GM18526 (cell line): ENCODE measurements at regions not wholly inside any gene's neighbourhood (a gene's known extent, or its start where the extent isn't known, plus 50 kb on each side); places are given as distances from the start of the nearest gene placed in this dataset.

Source experiments
- POLR2A ChIP-seq: IDR thresholded peaks from 3 replicates; pipeline ENCODE4 v1.6.1; 2011; ENCODE audit not compliant: insufficient read length; ENCODE audit errors: extremely low read depth

GRCh38 chr3:193809106-193809505, 216.1 kb downstream of the OPA1 start:
- TF ChIP-seq POLR2A: no peak

- TF ChIP-seq POLR2A: no peak
Measured at GRCh38 chr3:193812078-193812725, 219.2 kb downstream of the OPA1 start.

DNA sequence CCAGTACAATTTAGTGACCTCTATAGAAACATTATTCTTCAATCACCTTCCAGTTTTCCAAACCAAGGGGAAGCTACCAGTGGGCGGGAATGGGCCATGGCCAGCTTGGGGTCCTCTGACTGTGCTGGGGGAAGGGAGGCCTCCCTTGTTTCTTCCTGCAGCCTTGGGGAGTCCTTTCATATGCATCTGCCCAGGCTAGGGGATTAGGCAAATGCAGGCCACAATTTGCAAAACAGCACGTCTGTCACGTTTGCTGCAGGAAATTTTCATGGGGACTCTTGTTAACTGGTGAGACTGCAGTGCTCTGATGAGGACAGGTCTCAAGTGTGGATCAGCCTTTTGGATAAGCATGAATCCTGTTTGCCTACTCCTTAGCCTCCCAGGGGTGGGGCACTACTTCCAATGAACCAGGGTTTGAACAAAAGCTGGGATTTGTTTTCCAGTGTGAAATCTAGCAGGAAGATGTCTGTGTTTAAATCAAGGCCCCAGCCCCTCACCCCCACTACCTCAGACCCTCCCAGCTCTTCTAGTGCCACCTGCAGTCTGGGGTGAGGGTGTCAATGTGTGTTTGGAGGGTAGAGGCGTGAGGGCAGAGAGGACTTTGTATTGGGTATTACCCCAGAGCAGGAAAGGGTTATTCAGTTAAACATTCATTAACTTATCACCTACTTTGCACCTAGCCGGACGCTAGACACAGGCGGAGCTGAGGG, 219.9 kb downstream of the OPA1 start:
- no peak for TF ChIP-seq POLR2A

DNA sequence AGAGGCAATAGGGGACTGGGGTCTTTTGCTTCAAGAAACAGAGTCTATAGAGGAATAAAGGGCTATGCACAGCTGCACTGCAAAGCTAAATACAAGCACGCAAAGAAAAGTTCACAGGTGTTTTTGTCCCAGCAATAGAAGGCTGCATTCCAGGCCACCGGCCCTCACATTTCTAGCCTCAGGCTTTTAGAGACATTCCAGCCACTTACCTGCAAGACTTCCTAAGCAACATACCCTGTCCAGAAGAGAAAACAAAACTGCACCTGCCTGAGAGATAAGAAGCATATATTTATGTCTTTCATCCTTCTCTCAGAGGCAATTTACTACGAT, 220.5 kb downstream of the OPA1 start:
- no peak for TF ChIP-seq POLR2A

DNA sequence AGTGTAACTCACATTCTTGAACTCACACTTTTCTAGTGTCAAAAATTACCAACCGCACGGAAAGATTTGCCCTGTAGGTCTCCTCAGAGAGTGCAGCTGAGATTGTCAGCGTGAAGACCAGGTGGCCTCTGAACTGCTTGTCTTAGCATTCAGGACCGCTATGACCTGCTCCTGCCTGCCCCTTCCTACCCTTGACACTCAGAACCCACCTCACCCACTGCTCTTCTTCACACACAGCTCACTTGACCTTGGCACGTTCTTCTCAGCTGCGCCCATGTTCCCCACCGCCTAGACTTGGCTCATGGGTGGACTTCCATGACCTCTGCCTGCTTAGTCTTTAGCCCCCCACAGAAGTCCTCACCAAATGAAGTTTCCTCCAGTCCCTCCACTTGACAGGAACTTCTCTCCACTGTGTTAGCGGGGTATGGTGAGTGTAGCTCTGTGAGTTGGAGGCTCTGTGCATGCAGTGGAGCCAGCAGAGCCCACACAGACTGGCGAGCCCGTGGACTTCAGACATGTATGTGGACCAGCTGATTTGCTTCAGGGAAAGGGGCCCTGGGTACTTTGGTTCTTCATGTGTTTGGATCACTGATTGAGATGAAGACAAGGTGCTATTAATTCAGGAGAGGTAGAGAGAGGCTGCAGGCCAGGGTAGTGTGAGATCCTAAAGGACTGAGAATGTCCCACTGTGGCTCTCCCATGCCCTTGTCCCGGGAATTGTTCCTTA, 221.3 kb downstream of the OPA1 start:
- TF ChIP-seq POLR2A: no peak

DNA sequence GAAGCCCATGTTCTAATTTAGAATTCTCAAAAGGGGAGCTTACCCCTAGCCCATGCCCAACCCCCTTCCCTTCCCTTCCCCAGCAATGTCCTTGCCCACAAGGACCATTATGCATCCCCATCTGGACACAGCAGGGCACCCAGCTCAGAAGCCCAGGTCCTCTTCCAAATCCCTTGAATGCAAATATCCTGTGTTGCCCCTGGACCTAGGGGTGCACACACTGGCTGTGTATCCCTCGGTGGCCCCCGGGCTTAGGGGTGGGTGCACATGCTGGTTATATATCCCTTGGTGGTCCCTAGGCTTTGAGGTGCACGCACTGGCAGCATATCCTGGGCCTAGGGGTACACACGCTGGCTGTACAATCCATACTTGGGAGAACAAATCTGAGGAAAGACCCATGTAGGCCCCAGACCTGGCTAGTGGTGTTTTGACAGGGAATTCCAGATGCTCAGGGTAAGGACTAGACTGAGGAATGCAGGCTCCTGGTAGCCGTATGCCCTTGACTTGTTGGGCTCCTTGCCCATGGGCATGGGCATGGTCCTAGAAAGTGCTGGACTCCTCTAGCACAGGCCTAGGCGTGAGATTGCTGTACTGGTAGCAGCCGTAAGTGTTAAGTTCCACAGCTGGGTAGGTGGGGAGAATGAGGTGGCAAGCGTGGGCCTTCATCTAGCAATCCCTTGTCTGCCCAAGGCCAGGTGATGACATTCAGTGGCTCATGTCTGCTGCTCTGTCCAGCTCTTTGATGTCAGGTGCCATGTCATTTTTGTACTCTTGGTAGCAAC, 222.4 kb downstream of the OPA1 start:
- no peak for TF ChIP-seq POLR2A

- no peak for TF ChIP-seq POLR2A
Measured at GRCh38 chr3:193816028-193816395, 223.0 kb downstream of the OPA1 start.

DNA sequence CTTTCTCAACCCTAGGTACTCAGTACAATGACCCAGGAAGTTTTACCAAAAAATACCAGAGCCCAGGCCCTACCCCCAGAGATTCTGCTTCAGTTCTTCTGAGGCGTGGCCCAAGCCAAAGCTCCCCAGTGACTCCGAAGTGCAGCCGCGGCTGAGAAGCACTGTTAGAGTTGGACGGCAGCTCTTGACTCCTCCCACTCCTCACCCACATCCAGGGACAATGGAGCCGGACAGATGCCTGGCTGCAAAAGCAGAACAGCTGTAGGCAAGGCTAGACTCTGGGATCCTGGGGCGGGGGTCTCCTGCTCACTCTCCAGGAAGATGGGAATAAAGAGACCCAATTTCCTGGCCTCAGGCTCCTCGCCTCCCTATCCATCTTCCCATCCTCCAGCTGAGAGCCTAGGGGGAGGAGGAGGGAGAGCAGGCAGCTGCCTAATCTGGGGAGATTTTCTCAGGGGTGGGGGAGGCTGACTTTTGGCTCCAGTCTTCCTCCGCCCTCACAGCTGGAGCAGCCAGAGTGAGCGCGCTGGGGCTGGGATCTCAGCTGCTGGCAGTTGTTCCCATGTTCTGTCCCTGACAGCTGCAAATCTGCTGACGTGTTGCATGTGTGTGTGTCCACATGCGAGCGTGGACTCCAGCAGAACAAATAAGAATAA, 223.8 kb downstream of the OPA1 start:
- TF ChIP-seq POLR2A: no peak

- no peak for TF ChIP-seq POLR2A
Measured at GRCh38 chr3:193819117-193820010, 226.4 kb downstream of the OPA1 start.

GRCh38 chr3:193821151-193821668, 228.2 kb downstream of the OPA1 start:
- no peak for TF ChIP-seq POLR2A

- no peak for TF ChIP-seq POLR2A
Measured at GRCh38 chr3:193822492-193823212, 229.6 kb downstream of the OPA1 start.

GRCh38 chr3:193824365-193824764, 231.4 kb downstream of the OPA1 start:
- TF ChIP-seq POLR2A: no peak

- TF ChIP-seq POLR2A: no peak
Measured at GRCh38 chr3:193825617-193826016, 232.6 kb downstream of the OPA1 start.
